ENCODE measurements at regions not wholly inside any gene's neighbourhood (a gene's known extent, or its start where the extent isn't known, plus 50 kb on each side); places are given as distances from the start of the nearest gene placed in this dataset.
"Not testable (repeated sequence)": the region's sequence is repeated elsewhere in the genome, so short reads cannot be mapped to it uniquely, and the experiment has no call there.

- Mint-ChIP-seq H3K36me3 (ENCODE audit: insufficient read depth) (no peaks in the 10 kb centered on the region), H3K9me3 (ENCODE audit: low read depth) (peaks cover 5% of the 10 kb centered on the region), H3K27ac (no peak overlapping the region)
Observed at GRCh38 chr10:3655528-3655927, 129.5 kb downstream of the KLF6 start.

GRCh38 chr10:3654980-3655379 is 130.0 kb downstream of the KLF6 start:
- Mint-ChIP-seq H3K4me1 (ENCODE audit: low read depth) (peaks cover 16% of the 10 kb centered on the region), H3K4me3 (ENCODE audit: low read depth) (no peak overlapping the region), H3K27ac (no peak overlapping the region), H3K27me3 (peaks cover 19% of the 10 kb centered on the region), H3K9me3 (ENCODE audit: low read depth) (peaks cover 4% of the 10 kb centered on the region), H3K36me3 (ENCODE audit: insufficient read depth) (no peaks in the 10 kb centered on the region)
- no peak for DNase-seq (ENCODE audit: low spot score, unreplicated experiment)
- TF ChIP-seq CTCF (IDR thresholded peaks at IDR 0.05; ENCODE audit: unreplicated experiment) = no peak

More at GRCh38 chr10:3655528-3655927, 129.5 kb downstream of the KLF6 start:
- Mint-ChIP-seq H3K4me3 (ENCODE audit: low read depth) (no peak overlapping the region), H3K4me1 (ENCODE audit: low read depth) (peaks cover 16% of the 10 kb centered on the region), H3K27me3 (peaks cover 15% of the 10 kb centered on the region)
- DNase-seq (ENCODE audit: low spot score, unreplicated experiment) = no peak
- TF ChIP-seq CTCF (IDR thresholded peaks at IDR 0.05; ENCODE audit: unreplicated experiment) = no peak

- H3K4me3 Mint-ChIP-seq (ENCODE audit: low read depth) = no peak overlapping the region
- no peaks in the 10 kb centered on the region for H3K36me3 Mint-ChIP-seq (ENCODE audit: insufficient read depth)
- peaks cover 3% of the 10 kb centered on the region for H3K9me3 Mint-ChIP-seq (ENCODE audit: low read depth)
- no peak for DNase-seq (ENCODE audit: low spot score, unreplicated experiment)
- peaks cover 14% of the 10 kb centered on the region for H3K4me1 Mint-ChIP-seq (ENCODE audit: low read depth)
- TF ChIP-seq CTCF (IDR thresholded peaks at IDR 0.05; ENCODE audit: unreplicated experiment) = no peak
- peaks cover 22% of the 10 kb centered on the region for H3K27me3 Mint-ChIP-seq
- H3K27ac Mint-ChIP-seq = no peak overlapping the region
Observed at GRCh38 chr10:3654496-3654895, 130.5 kb downstream of the KLF6 start.

- not testable (repeated sequence) for H3K4me1 Mint-ChIP-seq (ENCODE audit: low read depth); H3K36me3 Mint-ChIP-seq (ENCODE audit: insufficient read depth); H3K4me3 Mint-ChIP-seq (ENCODE audit: low read depth); H3K9me3 Mint-ChIP-seq (ENCODE audit: low read depth); H3K27ac Mint-ChIP-seq; DNase-seq (ENCODE audit: low spot score, unreplicated experiment)
- peaks cover 22% of the 10 kb centered on the region for H3K27me3 Mint-ChIP-seq
Observed at GRCh38 chr10:3653303-3653702, 131.7 kb downstream of the KLF6 start.

GRCh38 chr10:3652886-3653285 is 132.1 kb downstream of the KLF6 start:
- Mint-ChIP-seq H3K4me3 (ENCODE audit: low read depth) (no peak overlapping the region), H3K4me1 (ENCODE audit: low read depth) (peaks cover 10% of the 10 kb centered on the region), H3K9me3 (ENCODE audit: low read depth) (peaks cover 3% of the 10 kb centered on the region), H3K27ac (no peak overlapping the region), H3K27me3 (peaks cover 22% of the 10 kb centered on the region), H3K36me3 (ENCODE audit: insufficient read depth) (no peaks in the 10 kb centered on the region)
- no peak for DNase-seq (ENCODE audit: low spot score, unreplicated experiment)
- TF ChIP-seq CTCF (IDR thresholded peaks at IDR 0.05; ENCODE audit: unreplicated experiment) = no peak

- H3K4me3 Mint-ChIP-seq (ENCODE audit: low read depth) = no peak overlapping the region
Observed at GRCh38 chr10:3651969-3652653, 132.9 kb downstream of the KLF6 start.

More at GRCh38 chr10:3651969-3652653, 132.9 kb downstream of the KLF6 start:
- Mint-ChIP-seq H3K9me3 (ENCODE audit: low read depth) (peaks cover 3% of the 10 kb centered on the region), H3K27ac (no peak overlapping the region), H3K27me3 (peaks cover 22% of the 10 kb centered on the region), H3K36me3 (ENCODE audit: insufficient read depth) (no peaks in the 10 kb centered on the region), H3K4me1 (ENCODE audit: low read depth) (peaks cover 10% of the 10 kb centered on the region)
- DNase-seq (ENCODE audit: low spot score, unreplicated experiment) = no peak
- no peak for TF ChIP-seq CTCF (IDR thresholded peaks at IDR 0.05; ENCODE audit: unreplicated experiment)
